A549 (cell line): ENCODE measurements at regions not wholly inside any gene's neighbourhood (a gene's known extent, or its start where the extent isn't known, plus 50 kb on each side); places are given as distances from the start of the nearest gene placed in this dataset.
A peak's percentile ranks its signal among the peaks of the same experiment; 100 is the strongest.

Experiments used
- ATAC-seq, 2 experiments: fragments of 200-7000 bp in 1 of 2; fragments of >200 bp in 1 of 2; cut with Nextera tagmentation in 1 of 2; cut with Tn5 transposase in 1 of 2; 3 replicates each; pipeline versions ENCODE4 v1.8.0 to v1.9.1; 2018 to 2020; ENCODE audit warnings: mild to moderate bottlenecking in 1 of 2, moderate library complexity in 1 of 2
- CTCF ChIA-PET: fragments of 300-600 bp; sonication (Branson Sonifier 250); formaldehyde crosslinking; extraction: SDS; loops from one replicate; lab custom pipeline; 2021; ENCODE audit warnings: antibody characterized with exemption, inconsistent platforms; lab: Yijun Ruan, JAX
- POLR2A ChIA-PET: fragments of 350-600 bp; formaldehyde crosslinking; extraction: SDS; loops from one replicate; lab custom pipeline; 2021; ENCODE audit warnings: antibody characterized with exemption, inconsistent platforms; lab: Yijun Ruan, JAX
- DNase-seq, 2 experiments: peaks; one replicate each; pipeline versions ENCODE4 v3.0.0 to v3.0.0-alpha.2; 2011 to 2016; ENCODE audit warnings: low read depth in 1 of 2, low spot score in 1 of 2
- FAIRE-seq: peaks from 2 replicates; lab custom pipeline; 2011; peaks lifted over from hg19 to GRCh38; lab: Jason Lieb, UNC
- H3K27ac ChIP-seq, 2 experiments: fragments of >200 bp; sonication (Bioruptor Twin); formaldehyde crosslinking; 3 replicates each; pipeline ENCODE4 v1.5.1; 2016 to 2017
- H3K4me1 ChIP-seq: fragments of >200 bp; sonication (Bioruptor Twin); formaldehyde crosslinking; 3 replicates; pipeline ENCODE4 v1.6.1; 2016
- H3K4me2 ChIP-seq: fragments of >200 bp; sonication (Bioruptor Twin); formaldehyde crosslinking; 3 replicates; pipeline ENCODE4 v1.6.1; 2016
- H3K4me3 ChIP-seq: fragments of >200 bp; sonication (Bioruptor Twin); formaldehyde crosslinking; 3 replicates; pipeline ENCODE4 v1.5.1; 2016
- H3K9me3 ChIP-seq: fragments of >200 bp; sonication (Bioruptor Twin); formaldehyde crosslinking; 3 replicates; pipeline ENCODE4 v1.6.1; 2016
- ATOH8 ChIP-seq: fragments of 250-450 bp; sonication (Bioruptor Pico); IDR thresholded peaks from 2 replicates; pipeline ENCODE4 v1.5.0; 2020; ENCODE audit warnings: low read depth, mild to moderate bottlenecking, moderate library complexity
- CBX2 ChIP-seq: fragments of 200-600 bp; sonication (generic); IDR thresholded peaks from 2 replicates; pipeline ENCODE4 v1.6.1; 2016; ENCODE audit warnings: low read depth, mild to moderate bottlenecking, borderline replicate concordance
- E2F6 ChIP-seq: IDR thresholded peaks from 2 replicates; pipeline ENCODE4 v1.6.1; 2012; ENCODE audit warnings: low read depth, borderline replicate concordance
- ELK1 ChIP-seq: fragments of 150-350 bp; IDR thresholded peaks from 2 replicates; pipeline ENCODE4 v1.6.1; 2014; ENCODE audit warnings: low read depth, mild to moderate bottlenecking, low read length
- GATA3 ChIP-seq: IDR thresholded peaks from 2 replicates; pipeline ENCODE4 v1.6.1; 2012; ENCODE audit warnings: borderline replicate concordance
- HDAC2 ChIP-seq: fragments of 200-600 bp; sonication (generic); IDR thresholded peaks from 2 replicates; pipeline ENCODE4 v1.6.1; 2016
- JUN ChIP-seq, 2 experiments: fragments of >200 bp; sonication (Bioruptor Twin); formaldehyde crosslinking; IDR thresholded peaks; 2 replicates in 1 of 2; 3 replicates in 1 of 2; pipeline ENCODE4 v1.6.1; 2016 to 2017
- KDM1A ChIP-seq: fragments of 200-600 bp; sonication (generic); IDR thresholded peaks from 2 replicates; pipeline ENCODE4 v1.6.1; 2016; ENCODE audit warnings: low read depth, mild to moderate bottlenecking
- MAFK ChIP-seq: fragments of 450-650 bp; IDR thresholded peaks from 2 replicates; pipeline ENCODE4 v1.6.1; 2014; ENCODE audit not compliant: partially characterized antibody
- NPAS2 ChIP-seq: fragments of 250-450 bp; sonication (Bioruptor Pico); IDR thresholded peaks from 2 replicates; pipeline ENCODE4 v1.8.0; 2022; ENCODE audit warnings: mild to moderate bottlenecking, moderate library complexity, borderline replicate concordance
- PHF8 ChIP-seq: fragments of 200-600 bp; sonication (generic); IDR thresholded peaks from 2 replicates; pipeline ENCODE4 v1.6.1; 2016; ENCODE audit warnings: low read depth, mild to moderate bottlenecking, antibody characterized with exemption, moderate library complexity, borderline replicate concordance
- POLR2AphosphoS2 ChIP-seq: conservative IDR thresholded peaks from 2 replicates; pipeline ENCODE4 v1.6.1; 2012; ENCODE audit warnings: low read length, improper control_type of control experiment, inconsistent platforms
- RAD21 ChIP-seq, 2 experiments: fragments of >200 bp in 1 of 2; sonication (Bioruptor Twin) in 1 of 2; formaldehyde crosslinking in 1 of 2; IDR thresholded peaks in 1 of 2; conservative IDR thresholded peaks in 1 of 2; 2 replicates in 1 of 2; 3 replicates in 1 of 2; pipeline ENCODE4 v1.6.1; 2012 to 2018; ENCODE audit warnings: inconsistent platforms in 1 of 2
- RCOR1 ChIP-seq: fragments of 150-350 bp; IDR thresholded peaks from 2 replicates; pipeline ENCODE4 v1.6.1; 2014; ENCODE audit warnings: antibody characterized with exemption, low read length, low read depth
- RFX5 ChIP-seq: fragments of 450-650 bp; IDR thresholded peaks from 2 replicates; pipeline ENCODE4 v1.7.1; 2014; ENCODE audit warnings: antibody characterized with exemption, mild to moderate bottlenecking, moderate library complexity
- SMC3 ChIP-seq: fragments of >200 bp; sonication (Bioruptor Twin); formaldehyde crosslinking; IDR thresholded peaks from 3 replicates; pipeline ENCODE4 v1.6.1; 2018; ENCODE audit warnings: inconsistent platforms
- TFCP2L1 ChIP-seq: fragments of 250-450 bp; sonication (Bioruptor Pico); IDR thresholded peaks from 2 replicates; pipeline ENCODE4 v1.5.0; 2021; ENCODE audit warnings: mild to moderate bottlenecking
- TP53 ChIP-seq: fragments of 250-450 bp; sonication (Bioruptor Pico); IDR thresholded peaks from 2 replicates; pipeline ENCODE4 v1.5.0; 2021; ENCODE audit warnings: mild to moderate bottlenecking, moderate library complexity
- ZFP36 ChIP-seq: fragments of 450-650 bp; IDR thresholded peaks from 2 replicates; pipeline ENCODE4 v1.6.1; 2014; ENCODE audit warnings: borderline replicate concordance; ENCODE audit not compliant: partially characterized antibody
- ZSCAN20 ChIP-seq: fragments of 250-450 bp; sonication (Bioruptor Pico); IDR thresholded peaks from 2 replicates; pipeline ENCODE4 v1.8.0; 2022; ENCODE audit warnings: mild to moderate bottlenecking, moderate library complexity
- WGBS: methylation state at CpG from one replicate; pipeline ENCODE4 v1.1.6; 2017; ENCODE audit errors: missing lambda C conversion rate; 5-methylcytosine and 5-hydroxymethylcytosine counted together
- TF ChIP-seq, protein P1 (sequence below): fragments of >200 bp; sonication (Bioruptor Twin); formaldehyde crosslinking; IDR thresholded peaks from 2 replicates; pipeline ENCODE4 v1.6.1; 2016
- TF ChIP-seq, protein P2 (sequence below): fragments of 450-650 bp; IDR thresholded peaks from 2 replicates; pipeline ENCODE4 v1.6.1; 2014; ENCODE audit warnings: antibody characterized with exemption

DNA sequence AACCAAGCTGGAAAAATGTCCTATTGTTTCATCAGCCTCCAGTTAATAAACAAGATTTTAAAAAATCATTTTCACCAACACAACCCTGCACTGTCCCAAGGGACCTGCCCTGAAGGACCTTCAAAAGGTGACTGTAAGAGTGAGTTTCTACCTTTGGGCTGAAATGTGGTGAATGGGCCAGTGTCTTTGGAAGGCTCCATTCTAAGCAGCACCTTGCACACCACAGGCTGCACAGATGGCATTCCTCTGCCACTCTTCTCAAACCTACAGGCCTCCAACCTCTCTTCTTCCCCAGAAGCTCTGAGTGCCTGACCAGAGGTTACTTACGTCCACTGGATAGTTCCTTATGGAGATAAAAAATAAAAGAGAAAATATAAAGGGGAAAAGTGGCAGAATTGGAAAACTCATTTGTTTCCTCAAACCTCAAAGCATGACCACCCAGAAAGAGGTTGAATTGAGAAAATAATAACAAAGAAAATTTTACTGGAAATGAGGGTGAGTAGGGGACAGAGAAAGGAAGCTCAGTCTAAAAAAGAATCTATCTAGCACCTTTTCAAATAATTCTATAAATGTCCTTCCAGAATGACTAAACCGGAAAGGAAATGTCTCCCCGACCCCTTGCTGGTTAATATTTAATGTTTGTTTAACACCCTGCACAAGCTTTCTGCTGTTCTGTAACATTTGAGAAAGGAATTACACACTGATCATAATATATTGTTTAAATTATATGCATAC, 175.7 kb downstream of the METTL4 start (continued):
- no peak for TF ChIP-seq PHF8
- TF ChIP-seq E2F6: no peak
- TF ChIP-seq GATA3: no peak
- no peak for TF ChIP-seq NPAS2 (CRISPR knock-in tag)
- TF ChIP-seq POLR2AphosphoS2: no peak
- TF ChIP-seq, protein P1, sequence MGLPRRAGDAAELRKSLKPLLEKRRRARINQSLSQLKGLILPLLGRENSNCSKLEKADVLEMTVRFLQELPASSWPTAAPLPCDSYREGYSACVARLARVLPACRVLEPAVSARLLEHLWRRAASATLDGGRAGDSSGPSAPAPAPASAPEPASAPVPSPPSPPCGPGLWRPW: no peak

DNA sequence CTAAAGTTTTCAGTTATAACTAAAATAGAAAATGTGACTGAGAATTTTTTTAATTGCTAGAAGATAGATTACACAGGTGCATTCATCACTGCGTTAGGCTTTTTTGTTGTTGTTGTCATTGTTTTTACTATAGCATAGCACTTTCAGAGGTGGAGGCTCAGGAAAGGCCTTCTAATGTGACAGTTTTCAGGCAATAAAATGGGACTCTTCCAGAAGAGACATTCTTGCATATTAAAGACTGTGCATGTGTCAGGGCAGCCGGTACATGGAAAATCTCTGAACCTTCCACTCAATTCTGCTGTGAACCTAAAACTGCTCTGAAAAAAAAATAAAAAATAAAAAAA, 175.2 kb downstream of the METTL4 start:
- FAIRE-seq (no peak), ATAC-seq (no peak), DNase-seq (no peak)
- Histone ChIP-seq H3K4me2 (peak overlapping the region; percentile 34; the same call in 1 of the 3 replicates), H3K4me1 (0 out of 3 replicates have a peak, but pooled peaks cover 5% of the 10 kb centered on the region), H3K27ac (no peak overlapping the region), H3K4me3 (no peak overlapping the region), H3K9me3 (no peaks in the 10 kb centered on the region)
- ChIA-PET CTCF (no interaction called here), POLR2A (no interaction called here)
- TF ChIP-seq ZFP36 (no peak), KDM1A (no peak), JUN (IDR thresholded peaks at IDR 0.05) (no peak), PHF8 (no peak), CBX2 (no peak), RAD21 (conservative IDR thresholded peaks at IDR 0.05 in 1 of 2, IDR thresholded peaks at IDR 0.05 in 1 of 2) (no peak), TP53 (CRISPR knock-in tag) (no peak), ATOH8 (no peak)
- TF ChIP-seq, protein P2, sequence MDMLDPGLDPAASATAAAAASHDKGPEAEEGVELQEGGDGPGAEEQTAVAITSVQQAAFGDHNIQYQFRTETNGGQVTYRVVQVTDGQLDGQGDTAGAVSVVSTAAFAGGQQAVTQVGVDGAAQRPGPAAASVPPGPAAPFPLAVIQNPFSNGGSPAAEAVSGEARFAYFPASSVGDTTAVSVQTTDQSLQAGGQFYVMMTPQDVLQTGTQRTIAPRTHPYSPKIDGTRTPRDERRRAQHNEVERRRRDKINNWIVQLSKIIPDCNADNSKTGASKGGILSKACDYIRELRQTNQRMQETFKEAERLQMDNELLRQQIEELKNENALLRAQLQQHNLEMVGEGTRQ: no peak
- 86% methylated on average over 2 of the region's 2 CpGs for WGBS

GRCh38 chr18:2400701-2401196, 170.6 kb downstream of the METTL4 start:
- WGBS: 3% methylated on average over 2 of the region's 2 CpGs
- H3K4me1 ChIP-seq: 0 out of 3 replicates have a peak, but pooled peaks cover 5% of the 10 kb centered on the region
- H3K4me2 ChIP-seq: no peak overlapping the region
- no peak for DNase-seq
- H3K4me3 ChIP-seq: no peak overlapping the region
- no peak for ATAC-seq
- ChIA-PET CTCF (no interaction called here), POLR2A (no interaction called here)
- H3K9me3 ChIP-seq: no peaks in the 10 kb centered on the region
- no peak for FAIRE-seq
- TF ChIP-seq RFX5: no peak
- TF ChIP-seq MAFK: no peak
- TF ChIP-seq ATOH8: no peak
- no peak for TF ChIP-seq SMC3
- no peak for TF ChIP-seq TFCP2L1
- no peak for TF ChIP-seq HDAC2
- TF ChIP-seq ELK1: no peak
- TF ChIP-seq, protein P1: no peak
- no peak for TF ChIP-seq ZSCAN20 (CRISPR knock-in tag)
- no peak for TF ChIP-seq RCOR1
- no peak overlapping the region for H3K27ac ChIP-seq
